NCI-H2196 (cell line): ENCODE measurements at regions not wholly inside any gene's neighbourhood (a gene's known extent, or its start where the extent isn't known, plus 50 kb on each side); places are given as distances from the start of the nearest gene placed in this dataset.
"Not testable (repeated sequence)": the region's sequence is repeated elsewhere in the genome, so short reads cannot be mapped to it uniquely, and the experiment has no call there.

Source experiments
- DNase-seq: peaks from one replicate; lab custom pipeline; 2025; ENCODE audit not compliant: unreplicated experiment; lab: John Stamatoyannopoulos, UW

DNA sequence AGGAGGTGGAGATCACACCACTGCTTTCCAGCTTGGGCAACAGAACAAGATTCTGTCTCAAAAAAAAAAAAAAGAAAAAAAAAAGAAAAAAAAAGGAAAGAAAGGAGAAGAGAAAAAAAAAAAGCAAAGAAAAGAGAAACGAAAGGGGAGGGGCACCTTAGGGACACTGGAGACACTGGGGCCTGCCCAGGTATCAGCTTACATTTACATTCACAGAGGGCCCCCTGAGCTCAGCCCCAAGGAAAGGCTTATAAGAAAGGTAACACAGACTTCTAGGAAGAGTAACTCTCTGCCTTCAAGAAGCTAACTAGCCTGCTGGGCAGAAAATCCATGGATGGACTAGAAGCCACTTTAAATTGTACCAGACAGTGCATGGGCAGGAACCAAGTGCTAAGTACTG lies 108.8 kb downstream of the NPY start:
- DNase-seq, result no peak

DNA sequence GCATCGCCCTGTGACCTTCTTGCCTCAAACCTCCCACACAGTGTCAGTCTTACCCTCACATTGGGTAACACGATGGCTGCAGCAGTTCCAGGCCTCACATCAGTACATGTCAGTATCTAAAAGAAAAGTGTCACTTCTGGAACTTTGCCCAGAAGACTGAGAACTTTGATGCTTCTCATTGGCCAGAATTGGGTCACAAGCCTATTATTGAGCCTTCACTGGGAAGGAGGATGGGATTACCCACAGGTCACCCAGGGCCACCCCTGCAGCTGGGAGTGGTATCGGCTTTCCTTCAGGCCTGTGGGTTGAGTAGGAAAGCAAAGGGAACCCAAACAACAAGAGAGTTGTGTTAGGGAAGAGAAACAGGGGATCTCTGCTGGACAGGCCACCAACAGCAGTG lies 111.5 kb downstream of the NPY start:
- no peak for DNase-seq

DNA sequence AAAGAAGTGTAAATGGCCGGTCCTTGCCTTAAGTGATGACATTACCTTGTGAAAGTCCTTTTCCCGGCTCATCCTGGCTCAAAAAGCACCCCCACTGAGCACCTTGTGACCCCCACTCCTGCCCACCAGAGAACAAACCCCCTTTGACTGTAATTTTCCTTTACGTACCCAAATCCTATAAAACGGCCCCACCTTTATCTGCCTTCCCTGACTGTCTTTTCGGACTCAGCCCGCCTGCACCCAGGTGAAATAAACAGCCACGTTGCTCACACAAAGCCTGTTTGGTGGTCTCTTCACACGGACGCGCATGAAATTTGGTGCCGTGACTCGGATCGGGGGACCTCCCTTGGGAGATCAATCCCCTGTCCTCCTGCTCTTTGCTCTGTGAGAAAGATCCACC lies 112.4 kb downstream of the NPY start:
- not testable (repeated sequence) for DNase-seq

DNA sequence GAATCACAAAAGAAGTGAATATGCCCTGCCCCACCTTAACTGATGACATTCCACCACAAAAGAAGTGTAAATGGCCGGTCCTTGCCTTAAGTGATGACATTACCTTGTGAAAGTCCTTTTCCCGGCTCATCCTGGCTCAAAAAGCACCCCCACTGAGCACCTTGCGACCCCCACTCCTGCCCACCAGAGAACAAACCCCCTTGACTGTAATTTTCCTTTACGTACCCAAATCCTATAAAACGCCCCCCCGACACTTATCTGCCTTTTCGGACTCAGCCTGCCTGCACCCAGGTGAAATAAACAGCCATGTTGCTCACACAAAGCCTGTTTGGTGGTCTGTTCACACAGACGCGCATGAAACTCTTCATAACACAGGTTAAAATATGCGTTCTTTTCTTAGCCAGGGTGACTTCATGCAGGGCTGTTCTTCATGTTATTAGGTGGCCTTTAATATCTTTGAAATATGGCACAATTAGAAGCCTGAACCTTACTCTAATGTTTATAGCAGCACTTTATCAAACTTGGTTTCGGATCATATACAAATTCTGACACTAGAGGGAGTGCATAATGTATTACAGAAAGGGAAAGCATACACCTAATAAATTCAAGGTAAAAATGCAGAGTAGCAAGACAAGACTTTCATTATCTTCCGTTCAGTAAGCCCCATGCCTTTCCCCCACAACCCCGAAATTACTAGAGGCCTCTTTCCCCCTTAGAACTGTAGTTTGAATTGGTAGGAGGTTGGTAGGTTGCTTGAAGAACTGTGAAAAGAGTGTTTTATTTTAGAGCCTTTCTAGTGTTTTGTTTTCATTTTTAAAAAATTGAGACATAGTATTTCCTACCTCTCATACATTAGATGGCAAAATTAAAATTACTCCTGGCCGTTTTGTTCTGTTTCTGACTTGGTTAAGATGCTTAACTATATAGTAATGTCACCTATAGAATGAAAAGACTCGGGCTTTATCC lies 117.9 kb downstream of the NPY start:
- peak; percentile 4 for DNase-seq

DNA sequence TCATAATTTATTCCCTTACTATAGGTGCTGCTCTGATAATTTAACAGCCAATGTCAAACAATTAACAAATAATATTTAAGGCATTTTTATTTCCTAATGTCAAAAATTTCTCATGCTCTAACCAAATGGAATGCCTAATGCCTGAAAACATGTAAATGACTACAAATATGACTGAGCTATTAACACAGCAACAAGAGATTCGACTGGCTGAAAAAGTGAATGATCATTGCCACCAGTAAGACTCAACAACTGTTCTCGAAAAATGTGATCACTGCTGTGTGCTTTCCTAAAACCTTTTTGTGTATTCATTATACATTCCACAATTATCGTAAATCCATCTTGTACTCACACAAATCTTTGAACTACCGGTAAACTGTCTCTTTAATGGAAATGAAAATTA lies 118.7 kb downstream of the NPY start:
- no peak for DNase-seq

DNA sequence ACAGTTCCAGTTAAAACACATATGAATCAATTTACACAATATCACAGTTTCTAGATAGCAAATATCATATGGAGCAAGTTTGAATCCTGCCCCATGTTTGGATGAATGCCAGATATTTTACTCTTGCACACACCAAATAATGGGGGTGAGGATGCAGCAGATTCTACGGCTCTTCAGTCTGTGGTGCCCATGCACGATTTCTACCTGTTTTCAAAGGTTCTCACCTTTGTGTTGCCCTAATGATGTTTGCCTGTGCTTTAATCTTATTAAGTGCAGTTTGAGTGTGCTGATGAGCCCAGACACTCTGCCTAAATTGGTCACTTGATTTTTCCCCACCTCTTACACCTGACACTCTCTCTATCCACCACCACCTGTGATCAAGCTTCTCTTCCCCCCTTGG lies 119.6 kb downstream of the NPY start:
- no peak for DNase-seq

DNA sequence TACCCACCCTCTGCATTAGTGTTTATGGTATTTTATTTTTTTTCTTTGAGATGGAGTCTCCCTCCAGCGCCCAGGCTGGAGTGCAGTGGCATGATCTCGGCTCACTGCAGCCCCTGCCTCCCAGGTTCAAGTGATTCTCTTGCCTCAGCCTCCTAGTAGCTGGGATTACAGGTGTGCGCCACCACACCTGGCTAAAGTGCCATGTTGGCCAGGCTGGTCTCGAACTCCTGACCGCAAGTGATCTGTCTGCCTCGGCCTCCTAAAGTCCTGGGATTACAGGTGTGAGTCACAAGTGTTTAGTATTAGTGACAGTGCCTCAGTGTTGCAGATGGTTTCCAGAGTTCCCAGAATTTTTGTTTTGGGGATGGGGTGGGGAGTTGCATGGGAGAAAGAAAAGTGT lies 120.3 kb downstream of the NPY start:
- no peak for DNase-seq

DNA sequence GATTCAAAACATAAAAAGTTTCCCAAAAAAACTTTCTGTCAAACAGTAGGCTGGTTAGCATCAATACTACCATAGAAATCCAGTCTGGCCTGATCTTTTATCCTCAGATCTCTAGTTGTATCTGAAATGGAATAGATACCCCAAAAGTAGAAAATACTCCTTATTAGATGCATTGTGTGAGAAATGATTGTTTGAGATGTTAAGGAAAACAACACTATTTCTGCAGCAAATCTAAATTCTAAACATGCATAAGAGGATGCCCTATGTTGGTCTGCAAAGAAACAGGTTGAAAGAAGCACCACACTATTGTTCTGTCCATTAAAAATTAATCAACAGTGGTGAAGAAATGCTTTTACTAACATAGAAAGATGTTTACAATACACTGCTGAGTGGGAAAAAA lies 121.0 kb downstream of the NPY start:
- DNase-seq, result no peak

DNA sequence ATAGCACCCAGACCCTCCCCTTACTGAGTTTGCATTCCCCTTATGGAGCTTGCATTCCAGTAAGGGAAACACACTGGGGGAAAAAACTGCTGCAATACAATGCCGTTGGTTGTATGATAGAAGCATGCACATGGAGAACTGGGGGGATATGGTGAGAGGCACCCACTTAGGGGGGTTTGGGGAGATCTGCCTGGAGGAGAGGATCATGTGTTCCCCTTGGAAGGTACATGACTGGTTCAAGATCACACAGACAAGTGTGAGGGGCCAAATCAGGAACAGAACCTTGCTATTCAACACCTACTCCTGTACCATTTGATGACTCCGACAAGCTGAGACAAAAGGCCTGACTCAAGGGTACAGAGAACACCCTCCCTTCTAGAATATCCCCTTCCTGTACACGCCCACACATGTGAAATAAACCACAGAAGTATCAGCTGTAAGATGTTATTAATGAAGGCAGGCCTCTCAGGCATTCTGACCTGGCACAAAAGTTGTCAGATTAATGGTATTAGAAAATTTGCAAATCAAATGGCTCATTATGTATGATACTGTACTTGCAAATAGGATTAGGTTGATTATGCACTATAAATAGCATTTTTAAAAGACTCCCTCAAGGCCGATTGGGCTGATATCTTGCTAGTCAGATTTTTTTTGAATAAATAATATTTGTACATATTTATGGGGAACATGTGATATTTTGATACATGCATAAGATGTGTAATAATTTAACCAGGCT lies 122.2 kb downstream of the NPY start:
- DNase-seq, result no peak

DNA sequence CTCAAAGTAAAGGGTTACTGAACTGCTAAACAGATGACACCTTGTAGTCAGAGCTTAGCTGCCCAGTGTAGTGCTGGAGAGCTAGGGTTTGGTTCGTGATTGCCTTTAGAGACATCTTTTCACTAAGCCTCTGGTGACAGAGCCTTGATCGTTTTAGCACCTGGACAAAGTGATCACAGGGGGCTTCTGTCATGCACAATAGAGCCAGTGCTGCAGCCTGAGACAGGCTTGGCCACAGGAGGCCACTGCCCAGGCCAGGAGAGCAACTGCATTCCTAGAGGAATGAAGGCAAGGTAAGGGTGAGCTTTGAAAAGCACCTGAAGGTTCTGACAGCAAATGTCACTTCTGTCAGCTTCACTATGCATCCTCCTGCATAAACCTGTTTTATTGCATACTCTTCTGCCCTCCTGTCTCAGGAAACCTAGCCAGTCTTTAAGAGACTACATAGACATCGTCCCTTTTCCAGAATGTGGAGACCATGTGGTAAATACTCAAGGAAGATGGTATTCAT lies 122.9 kb downstream of the NPY start:
- no peak for DNase-seq

DNA sequence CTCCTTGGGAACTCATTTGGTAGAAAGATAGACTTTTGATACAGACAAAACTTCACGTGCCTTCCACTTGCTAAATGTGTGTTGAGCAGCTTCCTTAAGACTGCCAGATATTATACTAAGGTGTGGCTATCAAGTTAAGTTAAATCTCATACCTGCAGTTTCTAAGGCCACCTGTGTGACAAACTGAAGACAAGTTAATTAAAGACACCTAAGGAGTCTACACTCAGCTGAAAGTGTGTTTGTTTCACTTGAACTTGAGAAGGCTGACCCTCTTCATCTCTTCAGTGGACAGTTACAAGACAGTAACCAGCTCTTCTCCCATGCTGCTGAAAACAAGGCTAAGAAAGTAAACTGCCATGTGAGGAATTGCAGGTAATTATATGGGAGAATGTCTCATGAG lies 124.0 kb downstream of the NPY start:
- no peak for DNase-seq

DNA sequence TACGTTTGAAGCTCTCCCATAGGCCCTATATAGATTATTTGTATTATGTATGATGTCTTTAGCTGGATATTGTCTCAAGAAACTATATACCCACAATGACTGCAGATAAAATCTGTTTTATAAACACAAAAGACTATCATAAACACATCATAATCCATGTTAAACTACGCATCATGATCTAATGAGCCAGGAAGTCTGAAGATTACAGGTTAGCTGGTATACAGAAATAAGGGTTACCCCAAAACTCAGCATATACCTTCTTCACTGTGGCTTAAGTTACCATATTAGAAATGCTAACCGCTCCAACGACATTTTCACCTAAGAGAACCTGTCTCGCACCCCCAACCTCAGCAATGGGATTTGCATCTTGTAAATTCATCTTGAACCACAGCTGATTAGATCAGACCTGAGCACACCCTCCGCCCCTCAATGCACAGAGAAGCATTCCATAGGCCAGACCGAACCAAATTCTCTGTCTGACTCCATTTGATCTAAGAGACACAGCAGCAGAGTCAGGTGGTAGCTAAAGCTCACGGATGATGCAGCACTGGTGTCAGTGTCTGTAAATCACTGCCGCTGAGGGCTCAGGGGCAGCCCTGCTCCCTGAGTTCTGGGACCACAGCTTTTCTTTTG lies 124.9 kb downstream of the NPY start:
- no peak for DNase-seq

DNA sequence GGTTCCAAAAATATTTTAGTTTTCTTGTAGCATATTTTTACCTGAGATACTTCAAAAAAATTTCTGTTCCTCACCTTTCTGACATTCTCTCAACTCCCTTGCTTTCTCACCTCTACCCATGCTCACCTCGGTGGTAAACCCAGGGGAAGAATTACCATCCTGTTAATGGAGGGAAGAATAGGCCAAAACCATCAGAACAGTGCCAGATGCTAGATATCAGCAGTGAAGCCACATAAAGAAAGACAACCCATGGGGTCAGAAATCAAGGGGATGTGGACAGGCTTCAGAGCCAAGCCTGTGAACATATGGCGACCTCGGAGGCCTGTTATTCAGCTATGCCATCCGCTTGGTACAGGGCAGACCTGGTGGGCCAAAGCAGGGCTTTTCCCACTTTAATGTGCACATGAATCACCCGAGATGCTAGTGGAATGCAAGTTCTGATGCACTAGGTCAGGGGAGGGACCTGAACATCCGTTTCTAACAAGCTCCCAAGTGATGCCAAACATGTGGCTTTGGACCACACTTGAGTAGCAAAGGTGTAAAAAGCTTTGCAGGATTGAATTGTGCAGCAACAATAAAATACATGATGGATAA lies 125.5 kb downstream of the NPY start:
- no peak for DNase-seq

DNA sequence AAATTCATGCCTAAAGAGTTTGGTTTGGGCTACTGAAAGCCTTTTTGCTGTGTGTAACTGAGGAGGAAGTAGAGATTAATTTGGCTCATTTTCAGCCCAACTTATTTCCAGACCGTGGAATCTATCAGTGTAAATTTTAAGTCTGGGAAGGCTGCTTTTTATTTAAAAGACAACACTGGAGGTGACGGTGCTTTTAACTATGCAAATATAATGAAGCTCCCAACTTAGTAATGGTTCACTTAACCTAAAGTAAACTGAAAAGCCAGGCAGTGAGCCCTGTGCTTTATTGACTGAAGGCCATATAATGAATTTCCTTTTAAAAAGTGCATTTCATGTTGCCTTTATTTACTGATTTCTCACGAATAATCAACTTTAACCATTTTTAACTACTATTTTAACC lies 127.2 kb downstream of the NPY start:
- no peak for DNase-seq

DNA sequence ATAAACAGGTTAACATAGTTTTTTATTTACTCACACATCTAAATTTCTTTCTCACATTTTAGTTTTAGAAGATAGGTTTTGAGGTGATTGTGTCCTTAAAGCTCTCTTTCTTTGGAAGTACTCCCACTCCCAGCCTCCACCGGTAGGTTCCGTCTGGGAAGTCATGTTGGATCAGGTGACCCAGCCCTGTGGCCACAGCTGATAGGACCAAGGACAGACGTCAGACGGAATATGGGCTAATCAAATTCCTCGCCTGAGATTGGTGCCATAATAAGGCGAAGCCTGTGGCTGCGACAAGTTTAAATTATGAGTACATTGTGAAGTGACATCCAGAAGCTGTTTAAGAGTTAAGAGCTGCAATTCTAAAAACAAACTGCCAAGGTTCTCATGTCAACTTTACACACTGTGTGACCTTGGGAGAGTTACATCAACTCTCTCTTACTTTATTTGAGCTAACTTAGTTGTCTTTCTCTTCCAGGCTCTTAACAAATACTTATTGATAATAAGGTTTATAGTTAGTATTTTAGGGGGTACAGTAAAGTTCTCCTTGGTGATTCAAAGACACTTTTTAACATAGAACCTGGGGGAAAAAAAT lies 133.6 kb downstream of the NPY start:
- DNase-seq, result no peak

DNA sequence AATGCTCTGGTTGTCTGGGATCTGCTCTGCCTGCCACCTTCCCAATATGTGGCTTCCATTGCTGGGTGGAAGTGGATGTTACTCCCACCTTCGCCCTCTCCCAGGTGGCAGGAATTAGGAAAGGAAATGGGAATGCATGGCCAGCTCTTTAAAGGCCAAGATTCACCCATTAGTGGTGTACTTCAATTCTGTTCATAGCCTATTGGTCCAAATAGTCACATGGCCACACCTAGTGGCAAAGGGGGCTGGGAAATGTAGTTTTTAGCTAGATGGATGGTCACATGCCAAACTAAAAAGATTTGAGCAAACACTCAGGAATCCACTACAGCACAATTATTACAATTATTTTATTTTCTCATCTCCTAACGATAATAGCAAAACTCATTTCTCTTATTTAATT lies 135.1 kb downstream of the NPY start:
- DNase-seq, result no peak

DNA sequence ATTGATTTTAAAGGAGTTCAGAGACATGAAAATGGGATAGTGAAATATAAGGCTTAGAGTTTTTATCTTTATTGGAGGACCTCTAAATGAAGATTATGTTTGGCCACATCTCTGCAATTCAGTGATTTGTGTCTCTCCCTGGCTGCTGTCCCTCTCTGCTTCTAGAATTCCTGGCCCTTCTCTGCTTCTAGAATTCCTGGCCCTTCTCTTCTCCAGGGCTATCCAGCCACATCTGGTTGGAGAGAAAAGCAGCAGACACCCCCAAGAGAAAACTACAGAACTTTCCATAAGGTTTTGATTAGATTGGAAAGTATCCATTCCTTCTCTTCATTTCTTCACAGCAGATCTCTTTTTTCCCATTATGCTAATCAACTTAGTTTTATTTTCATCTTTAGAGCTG lies 135.5 kb downstream of the NPY start:
- no peak for DNase-seq

DNA sequence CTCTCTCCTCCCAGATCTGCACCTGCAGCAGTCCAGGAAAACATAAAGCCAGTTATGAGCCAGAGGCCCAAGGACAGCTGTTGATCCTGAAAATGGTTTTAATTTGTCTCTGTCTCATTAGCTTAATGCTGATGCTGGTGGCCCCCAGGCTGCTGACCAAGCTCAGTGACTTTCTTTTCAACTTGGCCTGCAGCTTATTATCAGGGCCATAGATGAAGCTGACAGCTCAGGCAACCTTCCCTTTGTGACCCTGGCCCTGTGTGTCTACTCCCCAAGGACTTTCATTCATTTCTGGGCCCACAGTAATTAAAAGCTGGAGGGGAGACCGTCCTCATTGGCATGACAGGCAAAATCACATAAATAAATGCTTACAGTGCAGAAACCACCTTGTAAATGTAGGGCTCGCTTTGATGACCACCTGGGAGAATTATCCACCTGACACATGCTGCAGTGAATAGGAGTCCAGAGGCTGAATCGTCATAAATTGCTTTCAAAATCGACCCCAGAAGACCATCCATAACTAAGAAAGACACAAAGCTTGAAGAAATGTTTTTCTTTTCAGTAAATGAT lies 138.5 kb downstream of the NPY start:
- no peak for DNase-seq

DNA sequence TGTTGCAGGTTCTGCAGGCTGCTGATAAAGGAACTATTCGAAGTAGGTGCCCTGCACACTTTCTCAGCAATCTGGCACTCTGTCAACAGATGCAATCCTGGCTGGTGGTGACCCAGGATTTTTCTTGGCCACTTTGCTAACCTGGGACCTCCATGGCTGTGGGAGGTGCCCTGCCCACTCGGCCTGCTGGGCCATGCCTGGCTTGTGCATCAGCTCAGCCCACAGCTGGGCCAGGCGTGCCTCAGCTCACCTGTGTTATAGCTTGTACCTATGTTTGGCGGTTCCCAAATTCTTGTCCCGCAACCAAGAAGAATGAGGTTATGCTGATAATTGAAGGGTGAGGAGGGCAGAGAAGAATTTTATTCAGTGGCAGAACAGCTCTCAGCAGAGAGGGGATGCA lies 141.7 kb downstream of the NPY start:
- no peak for DNase-seq

DNA sequence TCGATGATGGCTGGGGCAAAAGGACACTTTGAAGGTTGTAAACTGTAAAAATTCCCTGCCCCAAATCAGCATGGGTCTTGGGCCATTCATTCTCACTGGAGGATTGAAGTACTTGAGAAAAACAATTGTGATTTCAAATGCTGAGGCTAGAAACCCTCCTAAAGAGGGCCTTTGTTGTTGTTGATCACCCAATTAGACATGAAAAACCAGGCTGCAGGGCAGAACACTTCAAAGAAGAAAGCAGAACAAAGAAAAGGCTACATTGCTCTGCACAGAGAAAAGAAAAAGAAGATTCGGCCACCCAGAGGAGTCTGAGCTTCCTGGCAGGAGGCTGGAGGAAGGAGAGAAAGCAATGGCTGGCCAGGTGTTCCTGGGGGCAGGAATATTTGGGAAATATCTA lies 143.1 kb downstream of the NPY start:
- no peak for DNase-seq

DNA sequence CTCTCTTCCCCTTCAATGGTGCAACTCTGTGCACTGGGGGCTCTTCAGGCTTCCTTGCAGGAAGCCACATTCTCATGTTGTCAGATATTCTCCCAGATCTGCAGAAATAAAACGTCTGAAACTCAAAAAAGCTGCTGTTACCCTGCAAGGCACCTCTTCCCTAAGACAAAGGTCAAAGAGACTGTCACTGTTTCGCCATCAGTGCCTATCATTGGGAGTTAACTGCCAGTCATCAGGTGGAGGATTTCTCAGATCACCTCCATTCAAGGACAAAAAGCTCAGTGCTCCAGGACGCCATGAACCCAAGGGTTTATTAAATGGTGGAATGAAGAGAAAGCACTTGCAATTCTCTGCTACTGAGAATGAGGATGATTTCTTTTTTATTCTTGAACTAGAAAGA lies 144.6 kb upstream of the PALS2 start:
- no peak for DNase-seq
